ENCODE measurements at regions not wholly inside any gene's neighbourhood (a gene's known extent, or its start where the extent isn't known, plus 50 kb on each side); places are given as distances from the start of the nearest gene placed in this dataset.
"Not testable (repeated sequence)": the region's sequence is repeated elsewhere in the genome, so short reads cannot be mapped to it uniquely, and the experiment has no call there.

GRCh38 chr16:33009468-33009867, 184.6 kb upstream of the TP53TG3C start:
- H3K9me3 ChIP-seq (ENCODE audit: control insufficient read depth, low read length); H3K36me3 ChIP-seq (ENCODE audit: control insufficient read depth in 1 of 2, insufficient read depth in 2 of 2, low read length in 1 of 2); H3K4me3 ChIP-seq (ENCODE audit: low read length in 2 of 2); intact Hi-C loops (cut with DNase I); H3K4me1 ChIP-seq (ENCODE audit: control insufficient read depth in 1 of 2, insufficient read depth in 2 of 2, low read length in 2 of 2); ATAC-seq (ENCODE audit: low FRiP score); H3K27ac ChIP-seq (ENCODE audit: low read depth in 1 of 2, low read length in 2 of 2); H3K27me3 ChIP-seq (ENCODE audit: control insufficient read depth in 1 of 2, insufficient read depth in 2 of 2, low read length in 1 of 2): not testable (repeated sequence)
- 20 to 30% methylated on average over 8 of the region's 10 CpGs for WGBS, 2 donors
- DNase-seq, result peak in 1 of 2 donors; percentile 34

GRCh38 chr16:33027121-33027520, 166.9 kb upstream of the TP53TG3C start:
- H3K4me1 ChIP-seq (ENCODE audit: control insufficient read depth in 1 of 2, insufficient read depth in 2 of 2, low read length in 2 of 2); H3K36me3 ChIP-seq (ENCODE audit: control insufficient read depth in 1 of 2, insufficient read depth in 2 of 2, low read length in 1 of 2); intact Hi-C loops (cut with DNase I); DNase-seq; H3K27me3 ChIP-seq (ENCODE audit: control insufficient read depth in 1 of 2, insufficient read depth in 2 of 2, low read length in 1 of 2); H3K9me3 ChIP-seq (ENCODE audit: control insufficient read depth, low read length); H3K4me3 ChIP-seq (ENCODE audit: low read length in 2 of 2); ATAC-seq (ENCODE audit: low FRiP score); H3K27ac ChIP-seq (ENCODE audit: low read depth in 1 of 2, low read length in 2 of 2): not testable (repeated sequence)
- WGBS, 2 donors, result 52 to 59% methylated on average over 12 to 13 of the region's 15 CpGs

- 35 to 43% methylated on average over 24 to 43 of the region's 49 CpGs for WGBS, 2 donors
- H3K27me3 ChIP-seq (ENCODE audit: control insufficient read depth in 1 of 2, insufficient read depth in 2 of 2, low read length in 1 of 2), result not testable (repeated sequence)
- DNase-seq, result peak in 1 of 2 donors; percentile 33
Observed at GRCh38 chr16:33027941-33028340, 166.1 kb upstream of the TP53TG3C start.

GRCh38 chr16:33028707-33029390, 165.2 kb upstream of the TP53TG3C start:
- H3K27me3 ChIP-seq (ENCODE audit: control insufficient read depth in 1 of 2, insufficient read depth in 2 of 2, low read length in 1 of 2); ATAC-seq (ENCODE audit: low FRiP score); H3K36me3 ChIP-seq (ENCODE audit: control insufficient read depth in 1 of 2, insufficient read depth in 2 of 2, low read length in 1 of 2); H3K9me3 ChIP-seq (ENCODE audit: control insufficient read depth, low read length); H3K4me1 ChIP-seq (ENCODE audit: control insufficient read depth in 1 of 2, insufficient read depth in 2 of 2, low read length in 2 of 2); H3K4me3 ChIP-seq (ENCODE audit: low read length in 2 of 2); H3K27ac ChIP-seq (ENCODE audit: low read depth in 1 of 2, low read length in 2 of 2); intact Hi-C loops (cut with DNase I): not testable (repeated sequence)
- DNase-seq, result peak in 1 of 2 donors; percentile 49
- WGBS, 2 donors, result 31 to 37% methylated on average over 55 to 64 of the region's 69 CpGs

More at GRCh38 chr16:33027941-33028340, 166.1 kb upstream of the TP53TG3C start:
- ATAC-seq (ENCODE audit: low FRiP score); H3K27ac ChIP-seq (ENCODE audit: low read depth in 1 of 2, low read length in 2 of 2); H3K4me3 ChIP-seq (ENCODE audit: low read length in 2 of 2); H3K36me3 ChIP-seq (ENCODE audit: control insufficient read depth in 1 of 2, insufficient read depth in 2 of 2, low read length in 1 of 2); intact Hi-C loops (cut with DNase I); H3K9me3 ChIP-seq (ENCODE audit: control insufficient read depth, low read length); H3K4me1 ChIP-seq (ENCODE audit: control insufficient read depth in 1 of 2, insufficient read depth in 2 of 2, low read length in 2 of 2): not testable (repeated sequence)

GRCh38 chr16:33048849-33049248, 145.2 kb upstream of the TP53TG3C start:
- H3K36me3 ChIP-seq (ENCODE audit: control insufficient read depth in 1 of 2, insufficient read depth in 2 of 2, low read length in 1 of 2); H3K4me3 ChIP-seq (ENCODE audit: low read length in 2 of 2); H3K9me3 ChIP-seq (ENCODE audit: control insufficient read depth, low read length); H3K27me3 ChIP-seq (ENCODE audit: control insufficient read depth in 1 of 2, insufficient read depth in 2 of 2, low read length in 1 of 2); ATAC-seq (ENCODE audit: low FRiP score); H3K27ac ChIP-seq (ENCODE audit: low read depth in 1 of 2, low read length in 2 of 2); H3K4me1 ChIP-seq (ENCODE audit: control insufficient read depth in 1 of 2, insufficient read depth in 2 of 2, low read length in 2 of 2); DNase-seq; intact Hi-C loops (cut with DNase I): not testable (repeated sequence)
- 17 to 31% methylated on average over 3 to 4 of the region's 4 CpGs for WGBS, 2 donors

GRCh38 chr16:33059206-33059605, 134.8 kb upstream of the TP53TG3C start:
- ATAC-seq (ENCODE audit: low FRiP score) (no peak), DNase-seq (peak in 1 of 2 donors; percentile 54)
- WGBS, 2 donors, result 17 to 30% methylated on average over 33 to 44 of the region's 44 CpGs
- intact Hi-C loops (cut with DNase I), result no loop called here
- H3K9me3 ChIP-seq (ENCODE audit: control insufficient read depth, low read length), result no peaks in the 10 kb centered on the region
- H3K27me3 ChIP-seq (ENCODE audit: control insufficient read depth in 1 of 2, insufficient read depth in 2 of 2, low read length in 1 of 2), result no peaks in the 10 kb centered on the region
- H3K4me1 ChIP-seq (ENCODE audit: control insufficient read depth in 1 of 2, insufficient read depth in 2 of 2, low read length in 2 of 2), result no peaks in the 10 kb centered on the region
- no peak overlapping the region for H3K4me3 ChIP-seq (ENCODE audit: low read length in 2 of 2)
- no peaks in the 10 kb centered on the region for H3K36me3 ChIP-seq (ENCODE audit: control insufficient read depth in 1 of 2, insufficient read depth in 2 of 2, low read length in 1 of 2)
- H3K27ac ChIP-seq (ENCODE audit: low read depth in 1 of 2, low read length in 2 of 2), result no peak overlapping the region

- H3K9me3 ChIP-seq (ENCODE audit: control insufficient read depth, low read length); H3K27me3 ChIP-seq (ENCODE audit: control insufficient read depth in 1 of 2, insufficient read depth in 2 of 2, low read length in 1 of 2); H3K36me3 ChIP-seq (ENCODE audit: control insufficient read depth in 1 of 2, insufficient read depth in 2 of 2, low read length in 1 of 2); intact Hi-C loops (cut with DNase I); H3K4me3 ChIP-seq (ENCODE audit: low read length in 2 of 2); ATAC-seq (ENCODE audit: low FRiP score); H3K27ac ChIP-seq (ENCODE audit: low read depth in 1 of 2, low read length in 2 of 2); H3K4me1 ChIP-seq (ENCODE audit: control insufficient read depth in 1 of 2, insufficient read depth in 2 of 2, low read length in 2 of 2): not testable (repeated sequence)
- DNase-seq, result peak in 1 of 2 donors; percentile 45
- WGBS, 2 donors, result 35 to 38% methylated on average over 12 to 37 of the region's 48 CpGs
Observed at GRCh38 chr16:33059654-33060421, 134.2 kb upstream of the TP53TG3C start.

GRCh38 chr16:33062763-33063162, 131.3 kb upstream of the TP53TG3C start:
- ATAC-seq (ENCODE audit: low FRiP score); intact Hi-C loops (cut with DNase I); H3K9me3 ChIP-seq (ENCODE audit: control insufficient read depth, low read length); H3K27me3 ChIP-seq (ENCODE audit: control insufficient read depth in 1 of 2, insufficient read depth in 2 of 2, low read length in 1 of 2); H3K36me3 ChIP-seq (ENCODE audit: control insufficient read depth in 1 of 2, insufficient read depth in 2 of 2, low read length in 1 of 2); H3K4me3 ChIP-seq (ENCODE audit: low read length in 2 of 2); H3K4me1 ChIP-seq (ENCODE audit: control insufficient read depth in 1 of 2, insufficient read depth in 2 of 2, low read length in 2 of 2); H3K27ac ChIP-seq (ENCODE audit: low read depth in 1 of 2, low read length in 2 of 2); DNase-seq: not testable (repeated sequence)
- WGBS, 2 donors, result 64 to 65% methylated on average over 3 of the region's 3 CpGs
